AG09319 (cell line): ENCODE measurements at regions not wholly inside any gene's neighbourhood (a gene's known extent, or its start where the extent isn't known, plus 50 kb on each side); places are given as distances from the start of the nearest gene placed in this dataset.

Experiments
- DNase-seq: peaks from one replicate; pipeline ENCODE4 v3.0.0-alpha.2; 2010; ENCODE audit warnings: low read depth; ENCODE audit errors: extremely low read depth
- TF ChIP-seq, protein P1 (sequence below): IDR thresholded peaks from 2 replicates; pipeline ENCODE4 v1.5.1; 2011; ENCODE audit warnings: low read depth, mild to moderate bottlenecking, inconsistent platforms, low read length, moderate library complexity

DNA sequence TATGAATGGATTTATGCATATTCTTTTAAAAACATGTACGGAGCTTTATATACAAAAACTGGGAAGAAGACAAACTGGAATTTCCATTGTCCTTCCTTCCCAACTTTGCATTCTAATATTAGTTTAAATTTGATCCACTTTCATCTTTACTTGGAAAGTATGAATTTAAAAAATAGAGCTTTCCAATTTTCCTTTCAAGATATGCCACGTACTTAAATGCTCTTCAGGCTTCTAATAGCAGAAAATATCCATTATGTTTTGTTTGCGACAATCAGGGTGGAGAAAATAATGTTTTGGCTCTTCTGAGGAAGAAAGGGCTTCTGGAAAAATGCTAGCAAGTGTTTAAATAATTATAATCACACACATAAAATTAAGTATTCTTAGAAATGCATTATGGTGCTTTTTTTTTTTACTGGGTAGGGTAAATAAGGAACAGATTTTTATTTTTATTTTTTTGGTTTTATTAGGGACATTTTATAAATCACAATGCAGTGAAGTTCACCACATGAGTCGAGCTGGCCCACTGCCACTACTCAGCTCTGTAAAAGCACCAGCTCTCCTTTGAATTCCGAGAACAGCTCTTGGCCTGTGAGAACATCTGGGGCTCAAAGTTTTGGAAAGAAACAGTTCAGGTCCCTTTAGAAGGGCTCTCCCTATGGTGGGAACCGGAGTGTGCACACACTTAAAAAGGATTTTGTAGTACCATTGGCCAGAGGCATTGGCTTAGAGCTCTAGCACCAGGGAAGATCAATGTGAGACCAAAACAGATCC is 287.4 kb upstream of the LYPLAL1 start:
- TF ChIP-seq, protein P1, sequence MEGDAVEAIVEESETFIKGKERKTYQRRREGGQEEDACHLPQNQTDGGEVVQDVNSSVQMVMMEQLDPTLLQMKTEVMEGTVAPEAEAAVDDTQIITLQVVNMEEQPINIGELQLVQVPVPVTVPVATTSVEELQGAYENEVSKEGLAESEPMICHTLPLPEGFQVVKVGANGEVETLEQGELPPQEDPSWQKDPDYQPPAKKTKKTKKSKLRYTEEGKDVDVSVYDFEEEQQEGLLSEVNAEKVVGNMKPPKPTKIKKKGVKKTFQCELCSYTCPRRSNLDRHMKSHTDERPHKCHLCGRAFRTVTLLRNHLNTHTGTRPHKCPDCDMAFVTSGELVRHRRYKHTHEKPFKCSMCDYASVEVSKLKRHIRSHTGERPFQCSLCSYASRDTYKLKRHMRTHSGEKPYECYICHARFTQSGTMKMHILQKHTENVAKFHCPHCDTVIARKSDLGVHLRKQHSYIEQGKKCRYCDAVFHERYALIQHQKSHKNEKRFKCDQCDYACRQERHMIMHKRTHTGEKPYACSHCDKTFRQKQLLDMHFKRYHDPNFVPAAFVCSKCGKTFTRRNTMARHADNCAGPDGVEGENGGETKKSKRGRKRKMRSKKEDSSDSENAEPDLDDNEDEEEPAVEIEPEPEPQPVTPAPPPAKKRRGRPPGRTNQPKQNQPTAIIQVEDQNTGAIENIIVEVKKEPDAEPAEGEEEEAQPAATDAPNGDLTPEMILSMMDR: no peak
- DNase-seq: no peak

GRCh38 chr1:218887141-218887925 is 286.3 kb upstream of the LYPLAL1 start:
- no peak for DNase-seq
- TF ChIP-seq, protein P1: no peak

DNA sequence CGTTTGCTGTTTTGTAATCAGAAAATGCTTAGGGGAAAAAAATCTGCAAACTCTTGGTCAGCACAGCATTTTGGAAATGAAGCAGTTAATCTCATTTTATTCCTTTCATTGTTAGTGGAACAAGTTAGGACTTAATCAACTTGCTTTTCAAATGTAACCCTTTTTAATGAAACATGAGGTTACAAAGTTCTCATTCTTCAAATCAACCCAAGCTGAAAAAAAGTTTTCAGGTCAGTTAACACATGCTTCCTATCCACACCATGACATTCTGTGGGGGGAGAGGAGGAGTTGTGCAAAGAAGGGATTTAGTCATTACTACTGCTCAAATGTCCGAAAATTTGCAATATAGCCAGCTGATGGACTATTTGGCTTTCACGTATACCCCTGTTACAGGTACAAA is 283.2 kb upstream of the LYPLAL1 start:
- DNase-seq: no peak
- TF ChIP-seq, protein P1: no peak

GRCh38 chr1:218891577-218891976 is 282.1 kb upstream of the LYPLAL1 start:
- DNase-seq: no peak
- TF ChIP-seq, protein P1: no peak

- no peak for DNase-seq
- TF ChIP-seq, protein P1: no peak
Observed at GRCh38 chr1:218895064-218895587, 278.6 kb upstream of the LYPLAL1 start.

DNA sequence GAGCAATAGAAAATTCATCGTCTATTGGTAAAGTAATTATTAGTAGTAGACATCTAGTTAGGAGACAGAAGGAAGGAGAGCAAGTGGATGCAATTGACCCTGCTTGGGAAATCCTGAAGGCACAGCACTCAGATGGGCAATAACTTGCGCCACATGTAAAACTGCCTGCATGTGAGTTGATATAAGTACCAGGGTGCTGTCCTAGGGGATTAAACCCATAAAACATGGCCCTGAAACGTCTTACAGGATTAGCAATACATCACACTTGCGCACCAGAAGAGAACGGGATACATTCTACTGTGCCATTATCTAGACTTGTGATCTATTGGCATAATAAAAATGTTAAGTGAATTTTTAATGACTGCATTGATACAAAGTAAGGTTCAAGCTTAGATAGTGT is 277.5 kb upstream of the LYPLAL1 start:
- TF ChIP-seq, protein P1: no peak
- no peak for DNase-seq

DNA sequence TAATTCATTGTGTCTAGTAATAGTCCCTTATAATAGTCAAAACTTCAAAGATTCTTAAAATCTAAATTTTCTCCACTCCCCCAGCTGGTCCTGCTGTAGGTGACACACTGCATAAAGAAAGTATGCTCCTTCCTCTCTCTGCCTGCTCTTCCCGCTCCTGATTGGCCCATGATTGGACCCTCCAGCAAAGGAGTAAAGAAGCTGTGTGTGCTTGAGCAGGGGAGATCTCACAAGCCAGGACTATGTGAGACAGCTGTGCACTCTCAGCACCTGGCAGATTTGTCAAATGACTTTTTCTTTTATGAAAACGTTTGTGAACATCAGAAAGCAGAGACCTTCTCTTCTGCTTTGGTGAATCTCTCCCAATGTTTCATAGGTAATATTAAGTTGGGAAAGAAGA is 274.8 kb upstream of the LYPLAL1 start:
- DNase-seq: no peak
- TF ChIP-seq, protein P1: no peak
